GM12878 (cell line): ENCODE measurements at regions not wholly inside any gene's neighbourhood (a gene's known extent, or its start where the extent isn't known, plus 50 kb on each side); places are given as distances from the start of the nearest gene placed in this dataset.
A peak's percentile ranks its signal among the peaks of the same experiment; 100 is the strongest.

Experiments
- ATAC-seq: fragments of 200-7000 bp; cut with Tn5 transposase; 3 replicates; pipeline ENCODE4 v1.9.1; 2020; ENCODE audit warnings: mild to moderate bottlenecking, moderate library complexity
- BruUV-seq: library from RNA; stranded (reverse); fragments of 400-500 nt; replicated peaks from 2 replicates; lab custom pipeline; 2021; lab: Mats Ljungman, UMichigan
- CTCF ChIA-PET: fragments of 300-600 bp; sonication (Branson Sonifier 250); formaldehyde crosslinking; extraction: SDS; loops from one replicate; lab custom pipeline; 2021; ENCODE audit warnings: inconsistent platforms; lab: Yijun Ruan, JAX
- POLR2A ChIA-PET: fragments of 350-600 bp; formaldehyde crosslinking; extraction: SDS; loops from one replicate; lab custom pipeline; 2021; ENCODE audit warnings: inconsistent platforms; lab: Charles Lee
- RAD21 ChIA-PET: fragments of 300-600 bp; sonication (Branson Sonifier 250); formaldehyde crosslinking; loops from one replicate; lab custom pipeline; 2023; ENCODE audit warnings: antibody characterized with exemption; ENCODE audit not compliant: unreplicated experiment; lab: Charles Lee
- SMC1A ChIA-PET: fragments of 300-600 bp; sonication (Branson Sonifier 250); formaldehyde crosslinking; loops from one replicate; lab custom pipeline; 2023; ENCODE audit not compliant: unreplicated experiment, uncharacterized antibody; lab: Charles Lee
- DNase-seq: peaks from one replicate; pipeline ENCODE4 v3.0.0-alpha.2; 2011; ENCODE audit warnings: low read depth, low spot score
- FAIRE-seq: peaks from 3 replicates; lab custom pipeline; 2011; peaks lifted over from hg19 to GRCh38; lab: Jason Lieb, UNC
- H2AFZ ChIP-seq: 2 replicates; pipeline ENCODE4 v1.6.0; 2011; ENCODE audit warnings: low read depth, low read length, control low read depth; ENCODE audit not compliant: control insufficient read depth
- H3K27ac ChIP-seq: 2 replicates; pipeline ENCODE4 v1.5.1; 2011; ENCODE audit warnings: control low read depth; ENCODE audit not compliant: control insufficient read depth, insufficient read depth
- H3K27me3 ChIP-seq, 2 experiments: replicated peaks in 1 of 2; 2 replicates each; pipeline versions ENCODE4 v1.6.0 to v1.6.1; 2011; ENCODE audit warnings: low read length in 1 of 2; ENCODE audit not compliant: control insufficient read depth in 2 of 2, insufficient read depth in 2 of 2
- H3K36me3 ChIP-seq, 2 experiments: 2 replicates each; pipeline ENCODE4 v1.5.1; 2011; ENCODE audit warnings: low read length in 1 of 2; ENCODE audit not compliant: control insufficient read depth in 2 of 2, insufficient read depth in 2 of 2
- H3K4me1 ChIP-seq: 2 replicates; pipeline ENCODE4 v1.6.1; 2011; ENCODE audit warnings: mild to moderate bottlenecking, low read length, moderate library complexity, mixed read lengths; ENCODE audit not compliant: control insufficient read depth, insufficient read depth
- H3K4me2 ChIP-seq: 2 replicates; pipeline ENCODE4 v1.6.0; 2011; ENCODE audit warnings: control low read depth; ENCODE audit not compliant: control insufficient read depth, insufficient read depth
- H3K4me3 ChIP-seq: fragments of 200-600 bp; sonication (generic); 2 replicates; pipeline ENCODE4 v1.5.1; 2016
- H3K79me2 ChIP-seq: 2 replicates; pipeline ENCODE4 v1.6.0; 2011; ENCODE audit warnings: low read length; ENCODE audit not compliant: control insufficient read depth, insufficient read depth
- H3K9ac ChIP-seq: 2 replicates; pipeline ENCODE4 v1.8.0; 2011; ENCODE audit warnings: low read length, control low read depth, mixed read lengths; ENCODE audit not compliant: control insufficient read depth, insufficient read depth
- H3K9me3 ChIP-seq: replicated peaks from 3 replicates; pipeline ENCODE4 v1.5.1; 2011; ENCODE audit warnings: mild to moderate bottlenecking, low read length; ENCODE audit not compliant: control insufficient read depth, insufficient read depth
- H4K20me1 ChIP-seq: 2 replicates; pipeline ENCODE4 v1.6.0; 2011; ENCODE audit not compliant: control insufficient read depth, insufficient read depth
- E2F8 ChIP-seq: fragments of 450-650 bp; IDR thresholded peaks from 2 replicates; pipeline ENCODE4 v1.6.1; 2018; ENCODE audit warnings: mild to moderate bottlenecking, low read depth, moderate library complexity; ENCODE audit not compliant: partially characterized antibody
- GABPA ChIP-seq: IDR thresholded peaks from 2 replicates; pipeline ENCODE4 v1.6.1; 2014; ENCODE audit warnings: antibody characterized with exemption, low read depth, mild to moderate bottlenecking, inconsistent platforms
- GATAD2B ChIP-seq: fragments of 450-650 bp; conservative IDR thresholded peaks from 2 replicates; pipeline ENCODE4 v1.6.1; 2017; ENCODE audit warnings: low read depth, mild to moderate bottlenecking, moderate library complexity
- MLLT1 ChIP-seq: fragments of 450-650 bp; IDR thresholded peaks from 2 replicates; pipeline ENCODE4 v1.6.1; 2016; ENCODE audit warnings: mild to moderate bottlenecking
- NFIC ChIP-seq: IDR thresholded peaks from 2 replicates; pipeline ENCODE4 v1.6.1; 2012; ENCODE audit warnings: low read depth, mild to moderate bottlenecking, inconsistent platforms, low read length, moderate library complexity
- NKRF ChIP-seq: fragments of 450-650 bp; conservative IDR thresholded peaks from 2 replicates; pipeline ENCODE4 v1.6.1; 2017; ENCODE audit warnings: mild to moderate bottlenecking, moderate library complexity
- RAD21 ChIP-seq: IDR thresholded peaks from 2 replicates; pipeline ENCODE4 v1.6.1; 2011; ENCODE audit warnings: mild to moderate bottlenecking, low read depth, low read length, moderate library complexity; ENCODE audit not compliant: insufficient read depth
- RBBP5 ChIP-seq: fragments of 200-600 bp; sonication (generic); conservative IDR thresholded peaks from 2 replicates; pipeline ENCODE4 v1.6.1; 2016
- SMC3 ChIP-seq: IDR thresholded peaks from 2 replicates; pipeline ENCODE4 v1.6.1; 2011; ENCODE audit warnings: low read length, improper control_type of control experiment, borderline replicate concordance
- SP1 ChIP-seq: IDR thresholded peaks from one replicate; pipeline ENCODE4 v1.6.1; 2011; ENCODE audit warnings: low read depth, low read length
- SREBF2 ChIP-seq: IDR thresholded peaks from 2 replicates; pipeline ENCODE4 v1.6.1; 2012; ENCODE audit warnings: mild to moderate bottlenecking, low read length
- ZNF384 ChIP-seq: IDR thresholded peaks from 2 replicates; pipeline ENCODE4 v1.6.1; 2012; ENCODE audit warnings: low read depth, mild to moderate bottlenecking, low read length, improper control_type of control experiment, borderline replicate concordance
- WGBS: methylation state at CpG from one replicate; pipeline ENCODE4 v1.1.6; 2016; ENCODE audit warnings: low lambda C conversion rate; ENCODE audit not compliant: insufficient replicate concordance, insufficient coverage; ENCODE audit errors: missing lambda C conversion rate; 5-methylcytosine and 5-hydroxymethylcytosine counted together
- in situ Hi-C: fragments of 300-500 bp; cut with MboI; formaldehyde crosslinking; loops from 9 replicates; pipeline ENCODE4 v1.14.3; 2018; ENCODE audit warnings: mixed read lengths
- intact Hi-C: fragments of 100-400 bp; cut with micrococcal nuclease; formaldehyde crosslinking; loops from one replicate; pipeline ENCODE4 v1.14.2; 2022; ENCODE audit not compliant: unreplicated experiment

GRCh38 chr10:108203905-108204527 lies 1039.5 kb upstream of the SORCS1 start:
- ChIA-PET CTCF (interaction anchor here (0.5 to 4.1 kb wide), 87 partner anchors 10 to 1499 kb away, joined by 3 to 52 read pairs (median 4); no protein-coding TSS in a partner anchor), RAD21 (interaction anchor here (0.6 to 4.6 kb wide), 89 partner anchors 9 to 1935 kb away, joined by 3 to 71 read pairs (median 4); no protein-coding TSS in a partner anchor), SMC1A (interaction anchor here (0.6 to 5.9 kb wide), 89 partner anchors 9 to 1592 kb away, joined by 3 to 52 read pairs (median 4); no protein-coding TSS in a partner anchor), POLR2A (interaction anchor here (0.6 to 1.3 kb wide), 4 partner anchors 34 to 264 kb away, joined by 3 read pairs; no protein-coding TSS in a partner anchor)
- H3K9me3 ChIP-seq, result no peaks in the 10 kb centered on the region
- no peaks in the 10 kb centered on the region for H3K36me3 ChIP-seq
- no peak for FAIRE-seq
- H3K79me2 ChIP-seq, result no peaks in the 10 kb centered on the region
- ATAC-seq, result peak; percentile 61
- no peak overlapping the region for H3K9ac ChIP-seq
- H3K4me1 ChIP-seq, result no peaks in the 10 kb centered on the region
- no peaks in the 10 kb centered on the region for H4K20me1 ChIP-seq
- DNase-seq, result no peak
- no peak for TF ChIP-seq SP1
- TF ChIP-seq SREBF2, result no peak
- TF ChIP-seq MLLT1, result no peak
- no peak for TF ChIP-seq GABPA
- no peak for TF ChIP-seq E2F8
- TF ChIP-seq RBBP5, result no peak
- TF ChIP-seq SMC3, result no peak
- TF ChIP-seq GATAD2B, result no peak
- TF ChIP-seq NFIC, result no peak
- TF ChIP-seq RAD21, result no peak
- no peak for TF ChIP-seq NKRF
- no peak for TF ChIP-seq ZNF384
- in situ Hi-C loops, result no loop called here
- no peak overlapping the region for H3K27ac ChIP-seq
- WGBS, result 41% methylated on average over 3 of the region's 3 CpGs
- BruUV-seq, result no TSS peak
- no peak overlapping the region for H3K4me2 ChIP-seq
- intact Hi-C loops, result loop anchor here (5.0 to 10.0 kb wide), 5 partner anchors 187 to 787 kb away; no protein-coding TSS in a partner anchor
- H3K27me3 ChIP-seq, result no peaks in the 10 kb centered on the region
- H2AFZ ChIP-seq, result no peak overlapping the region
- no peak overlapping the region for H3K4me3 ChIP-seq
